Mesothelial cell of epicardium (in vitro differentiated cells): ENCODE measurements at regions not wholly inside any gene's neighbourhood (a gene's known extent, or its start where the extent isn't known, plus 50 kb on each side); places are given as distances from the start of the nearest gene placed in this dataset.

Experiments used
- DNase-seq, 2 experiments: peaks; one replicate each; pipeline ENCODE4 v3.0.0; 2021; ENCODE audit warnings: low spot score in 2 of 2; ENCODE audit not compliant: unreplicated experiment in 2 of 2
- H3K27ac Mint-ChIP-seq: 2 replicates; pipeline ENCODE4 v1.8.0; 2021; ENCODE audit warnings: mixed read lengths
- H3K27me3 Mint-ChIP-seq: 2 replicates; pipeline ENCODE4 v1.8.0; 2021; ENCODE audit warnings: low read depth, mixed read lengths
- H3K36me3 Mint-ChIP-seq: 2 replicates; pipeline ENCODE4 v1.8.0; 2021; ENCODE audit warnings: mixed read lengths
- H3K4me1 Mint-ChIP-seq: 2 replicates; pipeline ENCODE4 v1.8.0; 2021; ENCODE audit warnings: mixed read lengths
- H3K4me3 Mint-ChIP-seq: 2 replicates; pipeline ENCODE4 v1.8.0; 2021; ENCODE audit warnings: mild to moderate bottlenecking, moderate library complexity, mixed read lengths
- H3K9me3 Mint-ChIP-seq: 2 replicates; pipeline ENCODE4 v1.8.0; 2021; ENCODE audit warnings: mixed read lengths
- TF ChIP-seq, protein P1 (sequence below): fragments of 200-600 bp; sonication (generic); IDR thresholded peaks from one replicate; pipeline ENCODE4 v1.5.0; 2021; ENCODE audit warnings: antibody characterized with exemption; ENCODE audit not compliant: unreplicated experiment

- Mint-ChIP-seq H3K27me3 (peaks cover 14% of the 10 kb centered on the region), H3K27ac (no peak overlapping the region), H3K4me1 (peaks cover 13% of the 10 kb centered on the region), H3K4me3 (peak overlapping the region; percentile 4), H3K36me3 (no peaks in the 10 kb centered on the region), H3K9me3 (no peaks in the 10 kb centered on the region)
- no peak for DNase-seq
- TF ChIP-seq, protein P1, sequence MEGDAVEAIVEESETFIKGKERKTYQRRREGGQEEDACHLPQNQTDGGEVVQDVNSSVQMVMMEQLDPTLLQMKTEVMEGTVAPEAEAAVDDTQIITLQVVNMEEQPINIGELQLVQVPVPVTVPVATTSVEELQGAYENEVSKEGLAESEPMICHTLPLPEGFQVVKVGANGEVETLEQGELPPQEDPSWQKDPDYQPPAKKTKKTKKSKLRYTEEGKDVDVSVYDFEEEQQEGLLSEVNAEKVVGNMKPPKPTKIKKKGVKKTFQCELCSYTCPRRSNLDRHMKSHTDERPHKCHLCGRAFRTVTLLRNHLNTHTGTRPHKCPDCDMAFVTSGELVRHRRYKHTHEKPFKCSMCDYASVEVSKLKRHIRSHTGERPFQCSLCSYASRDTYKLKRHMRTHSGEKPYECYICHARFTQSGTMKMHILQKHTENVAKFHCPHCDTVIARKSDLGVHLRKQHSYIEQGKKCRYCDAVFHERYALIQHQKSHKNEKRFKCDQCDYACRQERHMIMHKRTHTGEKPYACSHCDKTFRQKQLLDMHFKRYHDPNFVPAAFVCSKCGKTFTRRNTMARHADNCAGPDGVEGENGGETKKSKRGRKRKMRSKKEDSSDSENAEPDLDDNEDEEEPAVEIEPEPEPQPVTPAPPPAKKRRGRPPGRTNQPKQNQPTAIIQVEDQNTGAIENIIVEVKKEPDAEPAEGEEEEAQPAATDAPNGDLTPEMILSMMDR, result no peak
These were observed 181.2 kb upstream of the ESRRG start for GRCh38 chr1:216904471-216904870.

- no peak for DNase-seq
- Mint-ChIP-seq H3K4me3 (no peak overlapping the region), H3K27me3 (peaks cover 14% of the 10 kb centered on the region), H3K4me1 (peaks cover 13% of the 10 kb centered on the region), H3K36me3 (no peaks in the 10 kb centered on the region), H3K9me3 (no peaks in the 10 kb centered on the region), H3K27ac (no peak overlapping the region)
- TF ChIP-seq, protein P1, result no peak
These were observed 180.1 kb upstream of the ESRRG start for GRCh38 chr1:216903382-216903740.

- H3K4me3 Mint-ChIP-seq, result no peak overlapping the region
- peaks cover 13% of the 10 kb centered on the region for H3K4me1 Mint-ChIP-seq
- H3K27ac Mint-ChIP-seq, result no peak overlapping the region
- no peaks in the 10 kb centered on the region for H3K9me3 Mint-ChIP-seq
- no peaks in the 10 kb centered on the region for H3K36me3 Mint-ChIP-seq
- DNase-seq, result no peak
- peaks cover 14% of the 10 kb centered on the region for H3K27me3 Mint-ChIP-seq
- TF ChIP-seq, protein P1, result no peak
These were observed 179.6 kb upstream of the ESRRG start for GRCh38 chr1:216902669-216903381.

- no peaks in the 10 kb centered on the region for H3K9me3 Mint-ChIP-seq
- H3K36me3 Mint-ChIP-seq, result no peaks in the 10 kb centered on the region
- peaks cover 11% of the 10 kb centered on the region for H3K4me1 Mint-ChIP-seq
- no peak overlapping the region for H3K4me3 Mint-ChIP-seq
- no peak for DNase-seq
- peaks cover 21% of the 10 kb centered on the region for H3K27me3 Mint-ChIP-seq
- TF ChIP-seq, protein P1, result no peak
- no peak overlapping the region for H3K27ac Mint-ChIP-seq
These were observed 176.9 kb upstream of the ESRRG start for GRCh38 chr1:216900116-216900620.

GRCh38 chr1:216898801-216899200, 175.6 kb upstream of the ESRRG start:
- TF ChIP-seq, protein P1, result no peak
- Mint-ChIP-seq H3K27me3 (peaks cover 25% of the 10 kb centered on the region), H3K9me3 (no peaks in the 10 kb centered on the region), H3K4me1 (peaks cover 5% of the 10 kb centered on the region), H3K4me3 (no peak overlapping the region), H3K36me3 (no peaks in the 10 kb centered on the region), H3K27ac (no peak overlapping the region)
- no peak for DNase-seq
